ENCODE measurements at regions not wholly inside any gene's neighbourhood (a gene's known extent, or its start where the extent isn't known, plus 50 kb on each side); places are given as distances from the start of the nearest gene placed in this dataset.

GRCh38 chr4:98728871-98729270 lies 70.5 kb upstream of the TSPAN5 start:
- TF ChIP-seq CTCF (IDR thresholded peaks at IDR 0.05): no peak
- no peak overlapping the region for H3K4me3 ChIP-seq
- ATAC-seq (no peak), DNase-seq (no peak)
- no peak overlapping the region for H3K27ac ChIP-seq
- H3K4me1 ChIP-seq: no peaks in the 10 kb centered on the region
- no peaks in the 10 kb centered on the region for H3K36me3 ChIP-seq
- no peaks in the 10 kb centered on the region for H3K27me3 ChIP-seq
- peaks cover 4% of the 10 kb centered on the region for H3K9me3 ChIP-seq
- intact Hi-C loops (cut with DNase I): no loop called here

GRCh38 chr4:98728433-98728832 lies 70.0 kb upstream of the TSPAN5 start:
- peak; percentile 72 for ATAC-seq
- intact Hi-C loops (cut with DNase I): no loop called here

GRCh38 chr4:98722000-98722399 lies 63.6 kb upstream of the TSPAN5 start:
- DNase-seq (no peak), ATAC-seq (no peak)
- H3K36me3 ChIP-seq: no peaks in the 10 kb centered on the region
- H3K4me1 ChIP-seq: no peaks in the 10 kb centered on the region
- H3K27me3 ChIP-seq: no peaks in the 10 kb centered on the region
- no peak overlapping the region for H3K27ac ChIP-seq
- H3K4me3 ChIP-seq: no peak overlapping the region
- peaks cover 4% of the 10 kb centered on the region for H3K9me3 ChIP-seq
- no peak for TF ChIP-seq CTCF (IDR thresholded peaks at IDR 0.05)
- intact Hi-C loops (cut with DNase I): no loop called here

More at GRCh38 chr4:98728433-98728832, 70.0 kb upstream of the TSPAN5 start:
- Histone ChIP-seq H3K36me3 (no peaks in the 10 kb centered on the region), H3K4me1 (no peaks in the 10 kb centered on the region), H3K27me3 (no peaks in the 10 kb centered on the region), H3K27ac (no peak overlapping the region), H3K4me3 (no peak overlapping the region), H3K9me3 (peaks cover 4% of the 10 kb centered on the region)
- no peak for TF ChIP-seq CTCF (IDR thresholded peaks at IDR 0.05)
- DNase-seq: no peak

GRCh38 chr4:98720871-98721480 lies 62.6 kb upstream of the TSPAN5 start:
- Histone ChIP-seq H3K4me3 (no peak overlapping the region), H3K9me3 (peaks cover 4% of the 10 kb centered on the region), H3K36me3 (no peaks in the 10 kb centered on the region), H3K4me1 (no peaks in the 10 kb centered on the region), H3K27me3 (no peaks in the 10 kb centered on the region), H3K27ac (no peak overlapping the region)
- ATAC-seq (no peak), DNase-seq (no peak)
- intact Hi-C loops (cut with DNase I): no loop called here
- no peak for TF ChIP-seq CTCF (IDR thresholded peaks at IDR 0.05)

- ATAC-seq (no peak), DNase-seq (no peak)
- Histone ChIP-seq H3K36me3 (no peaks in the 10 kb centered on the region), H3K27me3 (no peaks in the 10 kb centered on the region), H3K4me1 (no peaks in the 10 kb centered on the region), H3K4me3 (no peak overlapping the region), H3K27ac (no peak overlapping the region), H3K9me3 (no peaks in the 10 kb centered on the region)
- intact Hi-C loops (cut with DNase I): no loop called here
- TF ChIP-seq CTCF (IDR thresholded peaks at IDR 0.05): no peak
Measured at GRCh38 chr4:98716796-98717195, 58.4 kb upstream of the TSPAN5 start.

GRCh38 chr4:98712607-98713006 lies 54.2 kb upstream of the TSPAN5 start:
- no peak overlapping the region for H3K27ac ChIP-seq
- TF ChIP-seq CTCF (IDR thresholded peaks at IDR 0.05): no peak
- no peaks in the 10 kb centered on the region for H3K9me3 ChIP-seq
- no peaks in the 10 kb centered on the region for H3K4me1 ChIP-seq
- DNase-seq (no peak), ATAC-seq (no peak)
- intact Hi-C loops (cut with DNase I): no loop called here
- no peak overlapping the region for H3K4me3 ChIP-seq
- no peaks in the 10 kb centered on the region for H3K36me3 ChIP-seq
- H3K27me3 ChIP-seq: no peaks in the 10 kb centered on the region

All from upper lobe of right lung (tissue), 1 donor.